ENCODE measurements at regions not wholly inside any gene's neighbourhood (a gene's known extent, or its start where the extent isn't known, plus 50 kb on each side); places are given as distances from the start of the nearest gene placed in this dataset.

GRCh38 chr14:97296176-97296575, 499.0 kb downstream of the VRK1 start:
- no peak for TF ChIP-seq CTCF (IDR thresholded peaks at IDR 0.05; ENCODE audit: insufficient read depth in 1 of 2, low read depth in 1 of 2, low read length in 1 of 2, severe bottlenecking in 1 of 2, unreplicated experiment in 1 of 2)

GRCh38 chr14:97297100-97297499, 499.9 kb downstream of the VRK1 start:
- TF ChIP-seq CTCF (IDR thresholded peaks at IDR 0.05; ENCODE audit: insufficient read depth in 1 of 2, low read depth in 1 of 2, low read length in 1 of 2, severe bottlenecking in 1 of 2, unreplicated experiment in 1 of 2), result no peak
- Mint-ChIP-seq H3K4me1 (ENCODE audit: low read depth, unreplicated experiment) (no peaks in the 10 kb centered on the region), H3K9me3 (ENCODE audit: unreplicated experiment) (no peaks in the 10 kb centered on the region), H3K27me3 (ENCODE audit: insufficient read depth, unreplicated experiment) (peaks cover 19% of the 10 kb centered on the region), H3K36me3 (ENCODE audit: insufficient read depth, unreplicated experiment) (no peaks in the 10 kb centered on the region), H3K4me3 (ENCODE audit: unreplicated experiment) (no peak overlapping the region), H3K27ac (ENCODE audit: unreplicated experiment) (no peak overlapping the region)
- H3K4me3 ChIP-seq (ENCODE audit: low read depth, low read length), result no peak overlapping the region
- CTCF ChIA-PET, result no interaction called here
- no peaks in the 10 kb centered on the region for H3K4me1 ChIP-seq
- DNase-seq, result no peak
- no peaks in the 10 kb centered on the region; the same call in 1 of the 2 replicates for H3K27me3 ChIP-seq (replicated peaks; ENCODE audit: control insufficient read depth, insufficient read depth, low read length)
- no peaks in the 10 kb centered on the region for H3K36me3 ChIP-seq (ENCODE audit: control insufficient read depth, insufficient read depth, low read length)
- POLR2A ChIA-PET, result no interaction called here
- BruUV-seq (replicated peaks), result no TSS peak
- H3K9me3 ChIP-seq, result no peaks in the 10 kb centered on the region
- intact Hi-C loops (cut with micrococcal nuclease; ENCODE audit: unreplicated experiment), result no loop called here

More at GRCh38 chr14:97296176-97296575, 499.0 kb downstream of the VRK1 start:
- Mint-ChIP-seq H3K4me3 (ENCODE audit: unreplicated experiment) (no peak overlapping the region), H3K27ac (ENCODE audit: unreplicated experiment) (no peak overlapping the region), H3K36me3 (ENCODE audit: insufficient read depth, unreplicated experiment) (no peaks in the 10 kb centered on the region), H3K4me1 (ENCODE audit: low read depth, unreplicated experiment) (no peaks in the 10 kb centered on the region), H3K9me3 (ENCODE audit: unreplicated experiment) (no peaks in the 10 kb centered on the region), H3K27me3 (ENCODE audit: insufficient read depth, unreplicated experiment) (peaks cover 23% of the 10 kb centered on the region)
- Histone ChIP-seq H3K4me1 (no peaks in the 10 kb centered on the region), H3K36me3 (ENCODE audit: control insufficient read depth, insufficient read depth, low read length) (no peaks in the 10 kb centered on the region), H3K9me3 (no peaks in the 10 kb centered on the region), H3K4me3 (ENCODE audit: low read depth, low read length) (no peak overlapping the region), H3K27me3 (replicated peaks; ENCODE audit: control insufficient read depth, insufficient read depth, low read length) (no peaks in the 10 kb centered on the region; the same call in 1 of the 2 replicates)
- BruUV-seq (replicated peaks), result no TSS peak
- ChIA-PET CTCF (no interaction called here), POLR2A (no interaction called here)
- DNase-seq, result no peak
- intact Hi-C loops (cut with micrococcal nuclease; ENCODE audit: unreplicated experiment), result no loop called here

- DNase-seq, result peak in 1 of 2 experiments; percentile 5
- Histone ChIP-seq H3K36me3 (ENCODE audit: control insufficient read depth, insufficient read depth, low read length) (no peaks in the 10 kb centered on the region), H3K27me3 (replicated peaks; ENCODE audit: control insufficient read depth, insufficient read depth, low read length) (no peaks in the 10 kb centered on the region; the same call in 1 of the 2 replicates), H3K4me1 (no peaks in the 10 kb centered on the region), H3K4me3 (ENCODE audit: low read depth, low read length) (no peak overlapping the region), H3K9me3 (no peaks in the 10 kb centered on the region)
- Mint-ChIP-seq H3K27ac (ENCODE audit: unreplicated experiment) (no peak overlapping the region), H3K9me3 (ENCODE audit: unreplicated experiment) (no peaks in the 10 kb centered on the region), H3K4me1 (ENCODE audit: low read depth, unreplicated experiment) (no peaks in the 10 kb centered on the region), H3K4me3 (ENCODE audit: unreplicated experiment) (no peak overlapping the region), H3K36me3 (ENCODE audit: insufficient read depth, unreplicated experiment) (no peaks in the 10 kb centered on the region), H3K27me3 (ENCODE audit: insufficient read depth, unreplicated experiment) (peaks cover 14% of the 10 kb centered on the region)
- intact Hi-C loops (cut with micrococcal nuclease; ENCODE audit: unreplicated experiment), result no loop called here
- POLR2A ChIA-PET, result no interaction called here
- no TSS peak for BruUV-seq (replicated peaks)
- CTCF ChIA-PET, result no interaction called here
- no peak for TF ChIP-seq CTCF (IDR thresholded peaks at IDR 0.05; ENCODE audit: insufficient read depth in 1 of 2, low read depth in 1 of 2, low read length in 1 of 2, severe bottlenecking in 1 of 2, unreplicated experiment in 1 of 2)
Observed at GRCh38 chr14:97298331-97298730, 501.1 kb downstream of the VRK1 start.

Measured in Caco-2 (cell line).